SU-DHL-6 (cell line): ENCODE measurements at regions not wholly inside any gene's neighbourhood (a gene's known extent, or its start where the extent isn't known, plus 50 kb on each side); places are given as distances from the start of the nearest gene placed in this dataset.

Experiments
- H2AFZ ChIP-seq: fragments of 200-600 bp; sonication (generic); 2 replicates; pipeline ENCODE4 v1.6.1; 2014; ENCODE audit warnings: low read depth, mild to moderate bottlenecking, moderate library complexity, mixed read lengths, antibody characterized with exemption, low read length; ENCODE audit not compliant: severe bottlenecking
- H3F3A ChIP-seq: fragments of 200-600 bp; shearing (Covaris generic); 2 replicates; pipeline ENCODE4 v1.6.0; 2016; ENCODE audit warnings: antibody characterized with exemption, mild to moderate bottlenecking; ENCODE audit not compliant: insufficient read depth
- H3K27ac ChIP-seq: fragments of 200-600 bp; sonication (generic); 2 replicates; pipeline ENCODE4 v1.5.1; 2016; ENCODE audit warnings: low read depth, mild to moderate bottlenecking, low read length, moderate library complexity, mixed read lengths
- H3K27me3 ChIP-seq: fragments of 200-600 bp; sonication (generic), shearing (Covaris generic); 2 replicates; pipeline ENCODE4 v1.6.0; 2014; ENCODE audit warnings: mild to moderate bottlenecking, low read length
- H3K36me3 ChIP-seq: fragments of 200-600 bp; sonication (generic); 2 replicates; pipeline ENCODE4 v1.6.1; 2014; ENCODE audit warnings: mild to moderate bottlenecking, low read length, mixed read lengths
- H3K4me2 ChIP-seq: fragments of 300-600, 200-600 bp; shearing (Covaris generic), sonication (generic); 2 replicates; pipeline ENCODE4 v1.6.0; 2014; ENCODE audit warnings: low read length, low read depth, mild to moderate bottlenecking; ENCODE audit not compliant: poor library complexity, severe bottlenecking
- H3K4me3 ChIP-seq: fragments of 200-600 bp; sonication (generic); 2 replicates; pipeline ENCODE4 v1.5.1; 2014; ENCODE audit warnings: antibody characterized with exemption, low read length, mild to moderate bottlenecking, mixed read lengths; ENCODE audit not compliant: insufficient read depth, poor library complexity, severe bottlenecking
- H3K79me2 ChIP-seq: fragments of 200-600 bp; sonication (generic); 2 replicates; pipeline ENCODE4 v1.6.1; 2014; ENCODE audit warnings: mild to moderate bottlenecking, low read length, moderate library complexity; ENCODE audit not compliant: insufficient read depth
- H3K9ac ChIP-seq: fragments of 200-600 bp; sonication (generic); 2 replicates; pipeline ENCODE4 v1.7.0; 2014; ENCODE audit warnings: mild to moderate bottlenecking, low read length
- H3K9me2 ChIP-seq: fragments of 200-600 bp; sonication (generic); replicated peaks from 2 replicates; pipeline ENCODE4 v1.6.1; 2014; ENCODE audit warnings: low read length; ENCODE audit not compliant: insufficient read depth
- H3K9me3 ChIP-seq: fragments of 200-600 bp; sonication (generic); 2 replicates; pipeline ENCODE4 v1.6.1; 2014; ENCODE audit warnings: low read length, mixed read lengths; ENCODE audit not compliant: insufficient read depth
- H4K20me1 ChIP-seq: fragments of 200-600 bp; sonication (generic); 2 replicates; pipeline ENCODE4 v1.6.1; 2014; ENCODE audit warnings: low read depth, mild to moderate bottlenecking, antibody characterized with exemption, low read length, moderate library complexity, mixed read lengths
- CTCF ChIP-seq: fragments of 200-600 bp; sonication (generic); IDR thresholded peaks from one replicate; pipeline ENCODE4 v1.5.1; 2017; ENCODE audit warnings: antibody characterized with exemption, mild to moderate bottlenecking, low read length, moderate library complexity; ENCODE audit not compliant: insufficient read depth, poor library complexity, severe bottlenecking
- EZH2phosphoT487 ChIP-seq: fragments of 200-600 bp; sonication (generic), shearing (Covaris generic); conservative IDR thresholded peaks from 2 replicates; pipeline ENCODE4 v1.6.1; 2018; ENCODE audit warnings: mild to moderate bottlenecking, antibody characterized with exemption, low read length, moderate library complexity, mixed read lengths

- Histone ChIP-seq H3F3A (no peaks in the 10 kb centered on the region), H3K4me3 (no peak overlapping the region), H4K20me1 (no peaks in the 10 kb centered on the region), H3K36me3 (no peaks in the 10 kb centered on the region), H3K27me3 (no peaks in the 10 kb centered on the region), H3K27ac (no peak overlapping the region), H2AFZ (no peak overlapping the region), H3K9me2 (no peaks in the 10 kb centered on the region), H3K9me3 (no peaks in the 10 kb centered on the region), H3K4me2 (no peak overlapping the region), H3K9ac (no peak overlapping the region), H3K79me2 (no peaks in the 10 kb centered on the region)
- no peak for TF ChIP-seq EZH2phosphoT487
- TF ChIP-seq CTCF = no peak
Observed at GRCh38 chr11:91981995-91982394, 242.6 kb upstream of the FAT3 start.

- H3K9me2 ChIP-seq = no peaks in the 10 kb centered on the region
- no peak overlapping the region for H3K4me2 ChIP-seq
- H3K9ac ChIP-seq = no peak overlapping the region
- H3K9me3 ChIP-seq = no peaks in the 10 kb centered on the region
- H4K20me1 ChIP-seq = no peaks in the 10 kb centered on the region
- no peak overlapping the region for H3K27ac ChIP-seq
- H3K79me2 ChIP-seq = no peaks in the 10 kb centered on the region
- H3F3A ChIP-seq = no peaks in the 10 kb centered on the region
- H3K27me3 ChIP-seq = no peaks in the 10 kb centered on the region
- no peaks in the 10 kb centered on the region for H3K36me3 ChIP-seq
- no peak for TF ChIP-seq CTCF
- no peak for TF ChIP-seq EZH2phosphoT487
- H3K4me3 ChIP-seq = no peak overlapping the region
- H2AFZ ChIP-seq = no peak overlapping the region
Observed at GRCh38 chr11:91979775-91980174, 244.8 kb upstream of the FAT3 start.

- Histone ChIP-seq H3K4me3 (no peak overlapping the region), H3K36me3 (no peaks in the 10 kb centered on the region), H3F3A (no peaks in the 10 kb centered on the region), H3K79me2 (no peaks in the 10 kb centered on the region), H3K9me2 (no peaks in the 10 kb centered on the region), H2AFZ (no peak overlapping the region), H3K9me3 (no peaks in the 10 kb centered on the region), H3K4me2 (no peak overlapping the region), H3K27me3 (no peaks in the 10 kb centered on the region), H4K20me1 (no peaks in the 10 kb centered on the region), H3K27ac (no peak overlapping the region), H3K9ac (no peak overlapping the region)
- TF ChIP-seq CTCF (no peak), EZH2phosphoT487 (no peak)
Observed at GRCh38 chr11:91978747-91979146, 245.9 kb upstream of the FAT3 start.
